OCI-LY7 (cell line): ENCODE measurements at regions not wholly inside any gene's neighbourhood (a gene's known extent, or its start where the extent isn't known, plus 50 kb on each side); places are given as distances from the start of the nearest gene placed in this dataset.

Experiments used
- CTCF ChIP-seq: fragments of 200-600 bp; sonication (generic); conservative IDR thresholded peaks from 2 replicates; pipeline ENCODE4 v1.5.1; 2014; ENCODE audit warnings: mild to moderate bottlenecking, antibody characterized with exemption, low read length, moderate library complexity, mixed read lengths
- EZH2phosphoT487 ChIP-seq: fragments of 200-600 bp; sonication (generic); IDR thresholded peaks from 2 replicates; pipeline ENCODE4 v1.6.1; 2018; ENCODE audit warnings: low read depth, borderline replicate concordance, mild to moderate bottlenecking, mixed run types, antibody characterized with exemption, low read length, moderate library complexity, mixed read lengths

- TF ChIP-seq EZH2phosphoT487 = no peak
- no peak for TF ChIP-seq CTCF
These were observed 1096.6 kb downstream of the TSN start for GRCh38 chr2:122851972-122852531.
